IPS-11a (cell line): ENCODE measurements at regions not wholly inside any gene's neighbourhood (a gene's known extent, or its start where the extent isn't known, plus 50 kb on each side); places are given as distances from the start of the nearest gene placed in this dataset.

Experiments
- H3K4me3 ChIP-seq: one replicate; pipeline ENCODE4 v1.5.1; 2013; ENCODE audit warnings: low read depth, low read length, control low read depth

DNA sequence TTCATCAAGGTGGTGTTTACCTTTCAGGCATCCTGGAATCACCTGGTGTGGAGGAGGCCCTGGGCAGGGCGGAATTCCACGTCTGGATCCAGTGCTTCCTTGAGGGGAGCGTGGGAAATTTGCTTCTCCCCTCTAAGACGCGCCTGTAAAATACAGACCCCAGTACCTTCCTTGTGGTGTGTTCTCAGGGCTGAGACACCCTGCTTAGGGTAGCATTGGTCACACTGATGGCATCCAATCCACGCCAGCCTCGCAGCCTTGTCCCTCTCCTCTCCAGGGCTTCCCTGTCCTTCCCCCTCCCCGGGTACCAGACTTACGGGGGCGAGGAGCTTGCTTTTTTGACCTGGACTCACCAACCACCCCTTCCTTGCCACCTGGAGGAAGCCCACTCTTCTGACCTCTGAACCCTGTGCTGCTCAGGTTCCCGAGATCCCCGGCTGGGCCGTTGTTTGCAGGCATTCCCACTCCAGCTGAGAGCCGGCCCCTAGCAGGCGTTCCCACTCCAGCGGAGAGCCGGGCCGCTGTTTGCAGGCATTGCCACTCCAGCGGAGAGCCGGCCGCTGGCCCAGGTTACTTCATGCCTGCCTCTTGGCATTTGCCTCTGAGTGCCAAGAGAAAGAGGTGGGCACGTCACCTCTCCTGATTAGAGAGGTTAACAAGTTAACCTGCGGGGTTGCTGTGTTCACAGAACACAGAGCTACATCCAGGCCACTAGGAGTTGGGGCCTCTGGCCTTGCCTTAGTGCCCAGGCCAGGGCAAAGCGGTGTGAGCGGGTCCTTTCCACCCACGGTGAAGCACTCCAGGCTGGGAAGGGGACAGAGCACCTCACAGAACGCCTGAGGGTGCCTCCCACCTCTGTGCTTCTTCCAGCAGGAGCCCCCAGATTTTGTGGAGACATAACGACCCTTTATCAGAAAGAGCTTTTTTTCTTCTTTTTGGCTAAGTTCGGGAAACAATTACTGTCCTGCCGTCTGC is 254.0 kb upstream of the PPP2R2D start:
- no peak overlapping the region for H3K4me3 ChIP-seq

DNA sequence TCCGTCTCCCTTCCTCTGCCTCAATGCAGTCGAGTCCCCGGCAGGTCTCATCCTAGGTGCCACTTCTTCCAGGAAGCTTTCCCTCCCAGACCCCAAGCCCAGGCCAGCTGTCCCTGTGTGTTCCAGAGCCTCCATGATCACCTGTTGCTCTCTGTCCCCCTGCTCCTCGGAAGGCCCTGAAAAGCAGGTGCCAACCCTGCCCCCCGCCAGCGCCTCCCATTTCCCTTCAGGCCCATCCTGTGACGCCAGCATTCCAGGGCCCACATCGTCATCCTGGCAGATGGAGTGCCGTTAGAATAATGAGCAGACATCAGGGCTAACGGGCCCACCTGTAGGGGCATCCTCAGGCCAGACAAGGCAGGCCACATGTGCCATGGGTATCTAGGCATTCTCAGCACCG is 253.0 kb upstream of the PPP2R2D start:
- H3K4me3 ChIP-seq = no peak overlapping the region

DNA sequence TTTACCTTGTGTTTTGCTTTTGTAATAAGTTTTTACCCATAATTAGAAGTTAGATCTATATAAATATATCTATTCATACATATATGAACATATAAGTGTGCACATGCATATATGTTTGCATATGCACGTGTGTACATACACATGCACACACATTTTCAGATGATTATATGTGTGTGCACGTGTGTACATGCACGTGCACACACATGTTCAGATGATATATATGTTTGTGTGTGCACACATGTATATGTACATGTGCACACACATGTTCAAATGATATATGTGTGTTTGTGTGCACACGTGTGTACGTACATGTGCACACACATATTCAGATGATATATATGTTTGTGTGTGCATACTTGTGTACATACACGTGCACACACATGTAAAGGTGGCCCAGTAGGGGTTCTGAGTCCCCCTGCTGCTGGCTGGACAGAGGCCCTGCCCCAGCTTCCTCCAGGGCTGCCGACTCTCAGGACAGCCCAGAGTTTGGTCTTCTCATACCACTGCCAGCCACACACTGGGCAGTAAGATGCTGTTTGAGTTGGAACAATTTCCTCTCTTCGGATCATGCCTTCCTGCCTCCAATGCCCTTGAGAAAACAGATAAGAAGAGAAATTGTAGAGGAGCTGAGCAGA is 252.3 kb upstream of the PPP2R2D start:
- no peak overlapping the region for H3K4me3 ChIP-seq

DNA sequence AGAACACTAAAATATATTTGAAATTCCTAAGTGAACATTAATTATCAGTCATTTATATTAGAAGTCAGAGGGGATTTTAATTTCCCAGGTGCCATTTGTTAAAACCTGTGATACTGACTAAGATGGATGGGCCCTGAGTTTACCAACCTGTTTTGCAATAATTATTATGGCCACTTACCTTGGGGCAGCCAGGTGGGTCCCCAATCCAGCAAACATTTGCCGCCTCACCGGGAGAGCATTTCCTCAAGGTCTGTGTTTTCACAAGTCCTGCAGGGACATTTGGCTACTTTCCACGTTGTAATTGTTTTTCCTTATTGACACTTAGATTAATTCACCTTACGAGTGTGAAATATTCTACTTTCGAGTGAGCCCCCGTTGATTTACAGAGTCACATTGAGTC is 251.2 kb upstream of the PPP2R2D start:
- H3K4me3 ChIP-seq = no peak overlapping the region

DNA sequence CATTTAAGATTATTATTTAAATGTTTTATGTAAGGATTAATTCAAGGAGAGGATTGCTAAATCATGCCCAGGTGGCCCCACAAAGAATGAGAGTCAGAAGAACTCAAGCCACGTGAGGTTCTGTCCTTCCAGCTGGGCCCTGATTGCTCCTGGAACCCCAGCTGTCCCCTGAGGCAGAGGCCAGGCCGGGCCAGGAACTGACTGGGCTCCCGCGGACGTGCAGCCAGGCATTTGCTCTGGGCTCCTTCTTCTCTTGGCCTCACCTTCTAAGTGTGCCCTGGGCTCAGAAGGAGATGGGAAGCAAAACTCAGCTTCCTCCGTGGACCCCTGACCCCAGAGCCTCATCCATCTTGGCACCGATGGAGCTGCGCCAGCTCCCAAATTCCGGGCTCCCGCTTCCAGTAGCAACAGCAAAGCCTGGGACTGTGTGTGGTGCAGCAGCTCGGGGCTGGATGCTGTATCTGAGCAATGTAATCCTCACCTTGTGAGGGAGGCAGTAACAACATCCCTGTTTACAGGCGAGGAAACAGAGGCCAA is 250.6 kb upstream of the PPP2R2D start:
- no peak overlapping the region for H3K4me3 ChIP-seq

DNA sequence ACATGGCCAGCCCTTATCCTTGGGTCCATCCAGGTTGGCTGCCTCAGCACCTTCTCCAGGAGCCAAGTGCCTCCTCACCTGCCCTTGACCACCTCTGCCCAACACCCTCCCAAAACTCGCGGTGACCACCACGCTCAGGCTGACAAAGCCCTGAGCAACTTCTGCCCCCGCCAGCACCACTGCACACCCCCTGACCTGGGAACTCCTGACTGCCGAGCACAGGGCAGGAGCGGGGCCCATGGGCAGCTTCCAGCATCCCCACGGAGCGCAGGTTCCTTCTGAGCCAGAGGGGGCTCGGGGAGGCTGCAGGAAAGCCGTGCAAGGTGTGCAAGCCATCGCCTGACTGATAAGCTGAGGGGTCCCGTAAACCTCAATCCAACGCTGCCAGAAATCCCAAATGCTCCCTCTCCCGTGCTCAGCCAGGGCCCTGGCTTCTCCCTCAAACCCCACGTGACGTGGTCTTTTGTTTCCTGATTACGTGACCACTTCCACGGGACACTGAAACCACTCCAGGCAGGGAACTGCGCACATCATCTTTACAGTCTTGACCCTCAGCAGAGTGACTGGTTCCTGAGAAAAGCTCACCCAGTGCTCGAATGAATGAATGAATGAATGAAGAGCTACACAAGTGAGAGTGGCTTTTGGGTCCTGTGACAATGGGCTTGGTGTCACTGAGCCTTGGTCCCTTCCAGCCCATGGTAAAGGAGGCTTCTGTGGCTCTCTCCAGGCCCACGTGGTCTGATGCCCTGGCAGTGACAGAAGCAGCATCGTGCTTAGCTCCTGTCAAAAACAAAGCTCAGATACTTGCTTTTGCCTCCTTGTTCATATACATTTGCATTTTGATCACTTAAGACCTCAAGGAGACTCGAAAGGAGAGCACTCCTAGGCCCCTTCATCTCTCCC is 249.8 kb upstream of the PPP2R2D start:
- no peak overlapping the region for H3K4me3 ChIP-seq

DNA sequence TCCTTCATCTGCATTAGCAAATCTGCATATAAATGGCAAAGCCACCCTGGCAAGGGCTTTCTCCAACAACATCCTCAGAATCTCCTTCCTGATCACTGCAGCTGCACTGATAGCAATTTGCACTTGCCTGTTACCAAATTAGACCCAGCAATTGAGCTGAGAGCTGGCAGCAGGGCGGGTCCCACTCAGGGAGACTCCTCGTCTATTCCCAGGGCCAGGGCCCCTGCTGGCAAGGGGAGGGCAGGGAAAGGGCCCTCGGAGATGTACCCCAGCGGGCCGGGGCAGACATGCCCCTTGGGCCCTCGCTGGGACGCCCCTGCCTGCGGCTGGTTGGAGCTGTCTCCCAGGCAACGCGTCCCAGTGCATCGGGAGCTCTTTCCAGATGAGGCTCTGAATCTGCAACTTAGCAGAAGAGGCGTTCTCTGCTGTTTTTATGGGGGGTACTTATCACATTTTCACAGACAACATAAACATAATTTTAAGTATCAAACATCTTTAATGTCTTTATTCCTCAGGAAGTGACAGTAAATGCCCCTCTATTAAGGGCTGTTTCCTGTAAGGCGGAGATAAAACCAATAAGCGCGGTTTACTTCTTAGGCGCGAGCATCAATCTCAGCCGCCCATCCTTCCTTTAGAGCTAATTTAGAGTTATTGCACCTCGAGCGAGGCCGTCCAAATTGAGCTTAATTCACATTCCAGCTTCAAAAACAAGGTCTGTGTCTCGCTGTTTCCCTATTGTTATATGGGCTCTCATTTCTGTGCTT is 249.0 kb upstream of the PPP2R2D start:
- H3K4me3 ChIP-seq = no peak overlapping the region

DNA sequence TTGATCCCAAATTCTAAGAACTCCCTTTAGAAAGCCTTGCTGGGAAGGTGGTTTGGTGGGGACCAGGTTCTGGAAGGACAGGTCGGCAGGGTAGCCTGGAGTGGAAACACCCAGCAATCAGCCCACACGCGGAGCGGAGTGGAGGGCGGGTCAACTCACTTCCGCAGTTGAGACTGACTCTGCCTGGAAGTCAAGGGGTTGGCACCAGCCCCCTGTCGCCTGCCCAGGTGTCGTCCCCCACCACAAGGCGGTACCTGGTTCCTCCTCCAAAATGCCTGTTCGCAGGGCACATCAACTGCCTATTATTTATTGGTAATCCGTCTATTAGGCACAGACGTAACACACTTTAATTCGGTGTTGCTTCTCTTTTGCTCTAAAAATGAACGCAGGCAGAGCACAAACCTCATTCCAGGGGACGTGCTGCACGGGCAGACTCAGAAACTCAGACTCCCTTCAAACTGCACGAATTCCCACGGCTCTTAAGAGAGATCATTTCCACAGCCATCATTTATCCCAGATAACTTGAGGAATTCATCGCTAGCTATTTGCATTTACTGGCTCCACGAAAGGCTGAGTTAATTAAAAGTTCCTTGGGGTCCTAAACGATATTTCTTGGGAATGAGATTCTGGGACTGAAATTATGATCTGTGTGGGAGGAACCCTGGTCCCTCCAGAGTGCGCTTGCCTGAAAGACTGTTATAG is 248.2 kb upstream of the PPP2R2D start:
- no peak overlapping the region for H3K4me3 ChIP-seq

DNA sequence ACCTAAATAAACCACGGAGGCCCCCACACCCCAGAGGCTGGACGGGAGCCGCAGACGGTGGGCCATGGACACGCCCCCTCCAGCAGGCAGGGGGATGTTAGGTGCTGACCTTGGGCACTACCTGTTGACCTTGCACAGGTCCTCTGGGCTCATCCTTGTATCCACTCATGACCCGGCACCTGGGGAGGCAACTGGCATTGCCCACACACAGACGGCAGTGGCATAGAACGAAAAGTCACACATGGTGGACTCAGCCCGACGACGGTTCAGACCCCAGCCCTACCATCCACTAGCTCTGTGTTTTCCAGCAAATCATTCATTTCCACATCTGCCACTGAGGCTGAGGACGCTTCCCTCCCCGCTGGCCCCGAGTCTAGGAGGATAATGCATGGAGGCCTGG is 247.7 kb upstream of the PPP2R2D start:
- H3K4me3 ChIP-seq = no peak overlapping the region

DNA sequence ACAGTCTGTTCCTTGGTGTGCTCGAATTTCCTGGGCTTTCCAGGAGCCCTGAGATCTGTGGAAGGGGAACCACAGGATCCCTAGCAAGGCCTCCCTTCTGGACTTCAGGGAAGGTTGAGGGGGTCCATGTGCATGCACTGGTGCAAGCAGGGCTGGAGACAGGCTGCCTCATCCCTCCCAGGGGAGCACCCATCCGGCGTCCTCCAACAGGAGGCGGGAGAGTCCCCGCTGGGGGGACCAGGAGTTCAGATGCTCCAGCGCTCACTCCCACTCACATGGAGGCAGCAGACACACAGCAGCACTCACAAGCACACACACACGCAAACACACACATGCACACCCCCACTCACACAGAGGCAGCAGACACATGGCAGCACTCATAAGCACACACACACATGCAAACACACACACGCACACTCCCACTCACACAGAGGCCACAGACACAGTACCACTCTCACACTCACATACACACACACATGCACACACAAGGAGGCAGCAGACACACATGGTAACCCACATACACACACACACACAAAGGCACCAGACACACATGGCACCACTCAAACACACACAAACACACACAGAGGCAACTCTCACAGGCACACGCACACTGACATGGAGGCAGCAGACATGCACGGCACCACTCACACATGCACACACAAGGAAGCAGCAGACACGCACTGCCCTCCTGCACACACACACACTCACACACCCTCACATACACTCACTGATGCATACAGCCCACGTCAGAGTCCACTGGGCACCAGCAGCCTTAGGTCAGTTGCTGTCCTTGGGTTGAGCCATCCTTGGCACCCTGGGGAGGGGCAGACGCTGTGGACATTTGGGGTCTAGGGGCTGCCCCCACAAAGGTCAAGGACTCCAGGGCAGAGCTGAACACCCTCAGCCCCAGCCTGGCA is 247.0 kb upstream of the PPP2R2D start:
- H3K4me3 ChIP-seq = no peak overlapping the region

DNA sequence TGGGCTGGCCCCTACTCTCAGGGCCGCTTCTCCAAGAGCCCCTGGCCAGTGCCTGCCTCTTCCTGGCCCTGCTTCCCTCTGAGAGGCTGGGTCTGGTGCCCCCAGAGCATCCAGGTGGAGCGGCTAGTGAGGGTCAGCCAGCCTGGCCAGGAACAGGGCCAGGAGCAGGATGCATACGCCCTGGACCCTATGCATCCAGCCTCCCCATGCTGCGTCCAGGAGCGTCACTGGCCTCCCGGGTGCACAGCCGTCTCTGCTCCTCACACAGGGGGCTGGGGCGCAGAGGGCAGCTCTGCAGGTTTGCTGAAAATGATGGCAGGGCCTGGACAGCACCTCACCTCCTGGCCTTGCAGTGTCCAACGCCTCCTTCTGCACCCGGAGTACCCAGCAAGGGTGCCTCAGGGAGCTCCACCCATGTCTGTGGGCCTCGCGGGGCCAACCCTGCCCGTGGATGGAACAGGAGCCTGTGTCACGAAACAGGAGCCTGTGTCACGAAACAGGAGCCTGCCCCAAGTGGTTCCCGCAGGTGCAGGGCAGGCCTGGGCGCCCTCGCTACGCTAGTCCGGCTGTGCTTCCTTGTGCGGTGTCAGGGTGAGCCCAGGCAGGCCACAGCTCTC is 246.2 kb upstream of the PPP2R2D start:
- no peak overlapping the region for H3K4me3 ChIP-seq

DNA sequence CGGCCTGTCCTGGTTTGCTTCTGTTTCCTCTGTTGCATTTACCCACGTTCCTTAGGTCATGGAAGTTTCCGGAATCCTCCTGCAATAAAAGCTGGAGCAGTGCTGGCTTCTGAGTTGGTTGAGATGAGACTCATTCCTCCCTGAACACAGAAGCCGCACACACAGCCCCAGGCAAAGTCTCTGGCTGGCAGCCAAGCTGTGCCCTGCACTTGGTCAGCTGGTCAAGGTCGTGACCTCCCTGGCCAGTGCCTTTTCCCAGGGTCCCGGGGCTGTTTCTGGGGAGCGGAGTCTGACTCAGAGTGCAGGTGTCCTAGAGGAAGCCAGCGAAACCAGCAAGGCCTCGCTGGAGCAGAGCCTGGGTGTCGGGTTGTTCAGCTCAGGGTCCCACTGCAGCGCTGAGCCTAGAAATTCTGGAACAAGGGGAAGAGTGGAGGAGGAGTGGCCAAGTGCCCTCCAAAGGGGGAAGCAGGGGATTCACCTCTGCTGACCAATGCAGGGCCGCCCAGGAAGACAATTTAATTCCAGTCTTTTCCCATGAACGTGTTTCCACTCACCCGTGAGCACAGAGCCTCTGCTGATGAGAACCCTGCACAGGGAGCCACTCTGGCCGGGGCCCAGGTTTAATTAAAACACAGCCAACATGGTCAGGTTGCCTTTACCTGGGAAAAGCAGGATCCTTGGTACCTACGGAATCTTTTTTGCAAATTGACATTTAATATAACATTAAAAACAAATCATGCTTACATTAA is 245.5 kb upstream of the PPP2R2D start:
- H3K4me3 ChIP-seq = no peak overlapping the region

DNA sequence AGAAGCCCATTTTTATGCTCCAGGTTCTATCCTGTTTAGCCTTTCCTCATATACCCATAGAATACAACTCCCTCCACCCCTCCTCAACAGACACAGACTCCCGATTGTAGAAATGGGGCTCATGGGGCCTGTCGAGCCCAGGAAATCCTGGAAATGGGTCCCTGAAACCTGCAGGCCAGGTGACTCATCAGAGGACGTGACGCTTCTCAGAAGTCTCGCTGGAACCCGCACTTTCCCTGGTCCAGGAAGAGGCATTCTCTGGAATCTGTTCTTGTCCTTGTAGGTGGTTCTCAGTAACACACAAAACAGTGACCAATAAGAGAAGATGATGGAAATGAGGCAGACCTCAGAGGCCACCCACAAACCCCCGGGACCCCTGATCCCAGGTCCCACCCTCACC is 244.8 kb upstream of the PPP2R2D start:
- H3K4me3 ChIP-seq = no peak overlapping the region

DNA sequence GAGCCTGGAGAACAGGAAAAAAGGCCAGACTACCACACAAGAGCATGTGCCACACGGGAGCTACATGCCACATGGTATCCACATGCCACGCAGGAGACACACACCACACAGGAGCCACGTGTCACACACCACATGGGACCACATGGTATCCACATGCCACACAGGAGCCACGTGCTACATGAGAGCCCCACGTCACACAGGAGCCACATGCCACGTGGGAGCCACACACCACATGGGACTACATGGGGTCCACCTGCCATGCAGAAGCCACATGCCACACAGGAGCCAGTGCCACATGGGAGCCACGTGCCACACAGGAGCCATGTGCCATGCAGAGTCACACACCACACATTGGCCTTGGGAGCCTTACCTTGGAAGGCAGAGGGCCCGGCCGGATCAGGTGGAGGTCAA is 244.4 kb upstream of the PPP2R2D start:
- no peak overlapping the region for H3K4me3 ChIP-seq

DNA sequence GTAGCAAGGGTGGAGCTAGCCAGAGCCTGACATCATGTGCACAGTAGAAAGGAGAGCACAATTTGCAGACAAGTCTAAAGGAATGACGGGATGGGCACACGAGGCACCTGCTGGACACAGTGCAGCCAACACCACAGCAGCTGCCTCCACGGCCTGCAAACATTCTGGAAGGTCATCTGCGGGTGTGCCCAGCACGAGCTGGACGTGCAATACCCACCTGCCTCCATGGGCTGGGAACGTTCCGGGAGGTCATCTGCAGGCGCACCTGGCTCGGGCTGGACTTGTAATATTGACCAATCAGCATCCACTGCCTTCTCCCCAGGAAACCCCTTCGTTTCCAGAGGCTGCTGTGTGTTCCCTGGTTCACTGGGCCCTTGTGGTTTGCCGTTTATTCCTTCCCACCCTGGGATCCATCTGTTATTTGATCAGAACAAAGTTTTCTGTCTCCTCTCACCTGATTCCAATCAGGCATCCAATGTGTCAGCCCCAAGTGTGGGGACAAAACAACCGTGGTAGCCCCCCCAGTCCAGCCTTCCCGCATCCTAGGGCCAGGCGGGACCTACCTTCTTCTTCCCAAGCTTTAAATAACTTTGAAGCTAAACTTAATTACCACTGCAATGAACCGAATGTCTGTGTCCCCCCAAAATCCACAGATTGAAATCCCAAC is 243.4 kb upstream of the PPP2R2D start:
- H3K4me3 ChIP-seq = no peak overlapping the region

DNA sequence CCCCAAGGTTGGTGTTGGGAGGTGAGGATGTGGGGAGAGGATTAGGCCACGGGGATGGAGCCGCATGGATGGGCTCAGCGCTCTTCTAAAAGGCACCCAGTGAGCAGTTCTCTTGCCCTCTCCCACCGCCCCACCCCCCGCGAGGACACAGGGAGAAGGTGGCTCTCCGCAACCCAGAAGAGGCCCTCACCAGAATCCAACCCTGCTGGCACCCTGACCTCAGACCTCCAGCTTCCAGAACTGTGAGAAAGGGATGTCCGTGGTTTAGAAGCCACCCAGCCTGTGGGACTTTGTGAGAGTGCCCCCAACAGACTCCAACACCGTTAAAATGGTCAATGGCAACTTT is 242.8 kb upstream of the PPP2R2D start:
- no peak overlapping the region for H3K4me3 ChIP-seq

DNA sequence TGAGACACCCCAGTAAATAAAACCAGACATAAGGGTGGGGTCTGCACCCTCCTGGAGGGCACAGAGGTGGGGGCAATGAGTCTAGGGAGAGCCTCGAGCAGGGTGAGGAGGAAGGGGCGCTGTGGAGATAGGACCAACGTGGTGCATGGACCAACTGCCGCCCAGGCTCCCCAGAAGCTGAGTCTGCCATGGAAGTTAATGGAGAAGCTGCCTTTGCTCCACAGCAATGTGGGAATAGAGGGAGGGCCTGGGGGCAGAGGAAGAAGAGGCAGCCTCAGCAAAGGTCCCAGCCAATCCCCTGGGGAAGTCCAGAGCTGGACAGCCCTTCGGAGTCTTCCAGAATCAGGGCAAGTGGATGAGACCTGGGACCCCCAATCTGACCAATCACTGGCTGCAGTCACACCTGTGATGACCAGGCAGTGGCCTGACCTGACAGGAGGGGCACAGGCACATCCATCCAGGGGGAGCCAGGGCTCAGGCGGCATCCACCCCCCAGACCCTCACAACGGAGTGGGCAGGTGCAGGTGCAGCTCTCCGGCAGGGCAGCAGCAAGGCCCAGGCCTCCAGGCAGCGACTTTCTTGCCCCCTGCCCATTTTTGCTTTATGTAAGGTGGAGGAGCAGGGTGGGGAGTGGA is 242.2 kb upstream of the PPP2R2D start:
- no peak overlapping the region for H3K4me3 ChIP-seq
